ENCODE measurements at regions not wholly inside any gene's neighbourhood (a gene's known extent, or its start where the extent isn't known, plus 50 kb on each side); places are given as distances from the start of the nearest gene placed in this dataset.
A peak's percentile ranks its signal among the peaks of the same experiment; 100 is the strongest.

GRCh38 chr3:163056874-163057497, 1560.4 kb downstream of the OTOL1 start:
- DNase-seq: peak; percentile 64

- no peak for DNase-seq
These were observed 1561.6 kb downstream of the OTOL1 start for GRCh38 chr3:163058031-163058854.

- DNase-seq: no peak
These were observed 1575.1 kb downstream of the OTOL1 start for GRCh38 chr3:163071713-163072112.
